A673 (cell line): ENCODE measurements at regions not wholly inside any gene's neighbourhood (a gene's known extent, or its start where the extent isn't known, plus 50 kb on each side); places are given as distances from the start of the nearest gene placed in this dataset.
"Not testable (repeated sequence)": the region's sequence is repeated elsewhere in the genome, so short reads cannot be mapped to it uniquely, and the experiment has no call there.

ENCODE experiments used
- BruUV-seq: library from RNA; stranded (reverse); fragments of 400-500 nt; replicated peaks from 2 replicates; lab custom pipeline; 2021; lab: Mats Ljungman, UMichigan
- CTCF ChIA-PET: fragments of 300-600 bp; sonication (Branson Sonifier 250); formaldehyde crosslinking; loops from one replicate; lab custom pipeline; 2022; ENCODE audit warnings: antibody characterized with exemption; lab: Charles Lee
- POLR2A ChIA-PET: fragments of 300-600 bp; sonication (Branson Sonifier 250); formaldehyde crosslinking; loops from one replicate; lab custom pipeline; 2022; ENCODE audit warnings: antibody characterized with exemption; ENCODE audit not compliant: low non-redundant PET; lab: Charles Lee
- DNase-seq: peaks from one replicate; pipeline ENCODE4 v3.0.0-alpha.2; 2015; ENCODE audit warnings: low spot score
- H3K27ac ChIP-seq: fragments of 200-600 bp; sonication (generic); 2 replicates; pipeline ENCODE4 v1.5.1; 2016; ENCODE audit warnings: mixed run types, low read depth, mild to moderate bottlenecking, mixed read lengths, antibody characterized with exemption, low read length; ENCODE audit not compliant: poor library complexity, severe bottlenecking
- H3K27me3 ChIP-seq: fragments of 200-600 bp; sonication (generic); replicated peaks from 2 replicates; pipeline ENCODE4 v1.6.1; 2017; ENCODE audit warnings: mixed run types, low read depth, mild to moderate bottlenecking, mixed read lengths, antibody characterized with exemption, low read length; ENCODE audit not compliant: insufficient read depth, poor library complexity
- H3K36me3 ChIP-seq: fragments of 200-600 bp; sonication (generic); 2 replicates; pipeline ENCODE4 v1.6.1; 2016; ENCODE audit warnings: mixed run types, mild to moderate bottlenecking, mixed read lengths, antibody characterized with exemption, low read length; ENCODE audit not compliant: insufficient read depth, poor library complexity, severe bottlenecking
- H3K4me1 ChIP-seq: fragments of 200-600 bp; sonication (generic); 2 replicates; pipeline ENCODE4 v1.6.1; 2017; ENCODE audit warnings: mixed run types, mild to moderate bottlenecking, mixed read lengths, antibody characterized with exemption, low read length; ENCODE audit not compliant: insufficient read depth, poor library complexity, severe bottlenecking
- H3K4me3 ChIP-seq: fragments of 200-600 bp; sonication (generic); 2 replicates; pipeline ENCODE4 v1.5.1; 2016; ENCODE audit warnings: low read depth, mixed run types, mild to moderate bottlenecking, mixed read lengths, low read length; ENCODE audit not compliant: poor library complexity, severe bottlenecking
- H3K9me3 ChIP-seq: fragments of 200-600 bp; sonication (generic); 2 replicates; pipeline ENCODE4 v1.6.1; 2016; ENCODE audit warnings: mixed run types, low read depth, mild to moderate bottlenecking, mixed read lengths, antibody characterized with exemption, low read length; ENCODE audit not compliant: poor library complexity, severe bottlenecking
- EZH2 ChIP-seq: fragments of 200-600 bp; sonication (generic); IDR thresholded peaks from 2 replicates; pipeline ENCODE4 v1.6.1; 2017; ENCODE audit warnings: borderline replicate concordance, low read depth, mild to moderate bottlenecking, mixed read lengths, antibody characterized with exemption, low read length; ENCODE audit not compliant: poor library complexity, severe bottlenecking
- intact Hi-C: fragments of 100-400 bp; cut with micrococcal nuclease; formaldehyde crosslinking; loops from one replicate; pipeline ENCODE4 v1.10.0; 2022; ENCODE audit not compliant: unreplicated experiment
- TF ChIP-seq, protein P1 (sequence below): fragments of 300-800, 200-600 bp; sonication (generic); conservative IDR thresholded peaks from 2 replicates; pipeline ENCODE4 v1.5.1; 2017; ENCODE audit warnings: low read depth, mild to moderate bottlenecking, antibody characterized with exemption, low read length, moderate library complexity, mixed read lengths

DNA sequence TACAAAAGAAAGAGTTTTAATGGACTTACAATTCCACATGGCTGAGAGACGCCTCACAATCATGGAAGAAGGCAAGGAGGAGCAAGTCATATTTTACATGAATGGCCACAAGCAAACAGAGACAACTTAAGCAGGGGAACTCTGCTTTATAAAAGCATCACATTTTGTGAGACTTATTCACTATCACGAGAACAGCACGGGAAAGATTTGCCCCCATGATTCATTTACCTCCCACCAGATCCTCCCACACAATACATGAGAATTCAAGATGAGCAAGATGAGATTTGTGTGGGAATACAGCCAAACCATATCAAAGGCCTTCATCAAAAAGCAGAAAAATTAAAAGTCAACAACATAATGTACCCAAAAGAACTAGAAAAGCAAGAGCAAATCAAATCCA lies 111.0 kb upstream of the RPRM start:
- no peaks in the 10 kb centered on the region for H3K4me1 ChIP-seq
- no peaks in the 10 kb centered on the region for H3K36me3 ChIP-seq
- ChIA-PET POLR2A (no interaction called here), CTCF (no interaction called here)
- no peak for DNase-seq
- no peak overlapping the region for H3K4me3 ChIP-seq
- TF ChIP-seq EZH2 = no peak
- TF ChIP-seq, protein P1, sequence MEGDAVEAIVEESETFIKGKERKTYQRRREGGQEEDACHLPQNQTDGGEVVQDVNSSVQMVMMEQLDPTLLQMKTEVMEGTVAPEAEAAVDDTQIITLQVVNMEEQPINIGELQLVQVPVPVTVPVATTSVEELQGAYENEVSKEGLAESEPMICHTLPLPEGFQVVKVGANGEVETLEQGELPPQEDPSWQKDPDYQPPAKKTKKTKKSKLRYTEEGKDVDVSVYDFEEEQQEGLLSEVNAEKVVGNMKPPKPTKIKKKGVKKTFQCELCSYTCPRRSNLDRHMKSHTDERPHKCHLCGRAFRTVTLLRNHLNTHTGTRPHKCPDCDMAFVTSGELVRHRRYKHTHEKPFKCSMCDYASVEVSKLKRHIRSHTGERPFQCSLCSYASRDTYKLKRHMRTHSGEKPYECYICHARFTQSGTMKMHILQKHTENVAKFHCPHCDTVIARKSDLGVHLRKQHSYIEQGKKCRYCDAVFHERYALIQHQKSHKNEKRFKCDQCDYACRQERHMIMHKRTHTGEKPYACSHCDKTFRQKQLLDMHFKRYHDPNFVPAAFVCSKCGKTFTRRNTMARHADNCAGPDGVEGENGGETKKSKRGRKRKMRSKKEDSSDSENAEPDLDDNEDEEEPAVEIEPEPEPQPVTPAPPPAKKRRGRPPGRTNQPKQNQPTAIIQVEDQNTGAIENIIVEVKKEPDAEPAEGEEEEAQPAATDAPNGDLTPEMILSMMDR = no peak
- intact Hi-C loops = no loop called here
- no peak overlapping the region for H3K27ac ChIP-seq
- BruUV-seq = no TSS peak
- H3K27me3 ChIP-seq = no peaks in the 10 kb centered on the region
- H3K9me3 ChIP-seq = no peaks in the 10 kb centered on the region

DNA sequence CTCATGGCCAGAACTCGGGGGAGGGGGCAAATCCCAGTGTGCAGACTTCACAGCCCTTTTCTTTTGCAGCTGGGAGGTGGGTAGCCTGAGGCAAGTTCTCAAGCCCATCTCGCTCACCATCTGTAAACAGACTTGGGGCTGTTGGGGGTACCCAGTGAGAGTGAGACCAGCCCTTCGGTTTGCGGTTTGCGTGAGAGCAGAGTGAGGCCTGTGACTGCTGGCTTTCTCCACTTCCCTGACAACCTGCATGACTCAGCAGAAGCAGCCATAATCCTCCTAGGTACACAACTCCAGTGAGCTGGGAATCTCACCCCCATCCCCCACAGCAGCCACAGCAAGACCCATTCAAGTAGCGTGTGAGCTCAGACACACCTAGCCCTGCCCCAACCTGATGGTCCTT lies 114.5 kb upstream of the RPRM start:
- H3K27me3 ChIP-seq, DNase-seq, H3K4me1 ChIP-seq, CTCF ChIA-PET, H3K4me3 ChIP-seq, H3K27ac ChIP-seq, H3K9me3 ChIP-seq, H3K36me3 ChIP-seq, BruUV-seq, POLR2A ChIA-PET, intact Hi-C loops: not testable (repeated sequence)

DNA sequence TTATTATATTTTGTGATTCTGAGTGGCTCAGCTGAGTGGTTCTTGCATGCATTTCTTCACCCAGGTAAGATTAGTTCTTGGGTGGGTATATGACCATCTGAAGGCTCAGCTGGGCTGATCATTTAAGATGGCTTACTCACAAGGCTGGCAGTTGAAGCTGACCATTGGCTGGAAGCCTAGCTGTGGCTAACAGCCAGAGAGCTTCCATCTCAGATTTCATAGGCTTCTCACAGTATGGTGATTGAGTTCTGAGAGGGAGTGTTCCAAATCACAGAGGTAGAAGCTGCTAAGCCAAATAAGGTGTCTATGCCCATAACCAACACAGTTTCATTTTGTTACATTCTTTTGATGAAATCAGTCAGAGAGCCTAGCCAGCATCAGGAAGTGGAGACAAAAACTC lies 117.4 kb upstream of the RPRM start:
- Histone ChIP-seq H3K4me1 (no peaks in the 10 kb centered on the region), H3K4me3 (no peak overlapping the region), H3K27ac (no peak overlapping the region), H3K27me3 (no peaks in the 10 kb centered on the region), H3K9me3 (no peaks in the 10 kb centered on the region), H3K36me3 (no peaks in the 10 kb centered on the region)
- CTCF ChIA-PET = no interaction called here
- TF ChIP-seq, protein P1 = no peak
- POLR2A ChIA-PET = no interaction called here
- BruUV-seq = no TSS peak
- intact Hi-C loops = no loop called here
- DNase-seq = no peak

DNA sequence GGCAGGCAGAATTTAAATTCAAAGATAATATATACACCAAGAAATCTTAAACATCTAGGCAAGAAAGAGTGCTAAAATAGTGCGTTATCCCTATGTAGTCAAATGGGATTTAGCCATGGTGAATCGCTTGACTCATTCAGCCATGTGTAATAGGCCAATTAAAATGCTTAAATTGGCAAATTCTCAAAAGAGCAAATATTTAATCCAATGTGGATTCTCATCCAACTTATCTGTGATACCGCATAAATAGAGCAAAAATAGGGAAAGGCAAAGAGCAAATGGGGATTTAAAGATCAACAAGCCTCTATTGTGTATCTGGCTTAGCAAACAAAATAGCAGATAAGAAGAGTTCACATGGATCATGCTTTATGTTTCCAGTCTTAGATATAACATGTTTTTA lies 123.2 kb upstream of the RPRM start:
- intact Hi-C loops = no loop called here
- ChIA-PET CTCF (no interaction called here), POLR2A (no interaction called here)
- DNase-seq = no peak
- H3K27me3 ChIP-seq = no peaks in the 10 kb centered on the region
- H3K4me1 ChIP-seq = no peaks in the 10 kb centered on the region
- no peaks in the 10 kb centered on the region for H3K36me3 ChIP-seq
- no peak overlapping the region for H3K27ac ChIP-seq
- no peak for TF ChIP-seq EZH2
- TF ChIP-seq, protein P1 = no peak
- no peaks in the 10 kb centered on the region for H3K9me3 ChIP-seq
- no peak overlapping the region for H3K4me3 ChIP-seq
- no TSS peak for BruUV-seq
